Stimulated activated CD4-positive, alpha-beta T cell treated with anti-CD3 and anti-CD28 coated beads, TNF-alpha, amount 100 ng/mL, for 24 hours (primary cell): ENCODE measurements at regions not wholly inside any gene's neighbourhood (a gene's known extent, or its start where the extent isn't known, plus 50 kb on each side); places are given as distances from the start of the nearest gene placed in this dataset.

Source experiments
- DNase-seq, 3 experiments: peaks; one replicate each; pipeline ENCODE4 v3.0.0-alpha.2; 2020; ENCODE audit warnings: low read depth in 3 of 3

GRCh38 chr1:186557147-186557777 is 96.3 kb upstream of the PDC start:
- DNase-seq, result no peak

GRCh38 chr1:186550832-186551231 is 89.9 kb upstream of the PDC start:
- DNase-seq, result no peak

DNA sequence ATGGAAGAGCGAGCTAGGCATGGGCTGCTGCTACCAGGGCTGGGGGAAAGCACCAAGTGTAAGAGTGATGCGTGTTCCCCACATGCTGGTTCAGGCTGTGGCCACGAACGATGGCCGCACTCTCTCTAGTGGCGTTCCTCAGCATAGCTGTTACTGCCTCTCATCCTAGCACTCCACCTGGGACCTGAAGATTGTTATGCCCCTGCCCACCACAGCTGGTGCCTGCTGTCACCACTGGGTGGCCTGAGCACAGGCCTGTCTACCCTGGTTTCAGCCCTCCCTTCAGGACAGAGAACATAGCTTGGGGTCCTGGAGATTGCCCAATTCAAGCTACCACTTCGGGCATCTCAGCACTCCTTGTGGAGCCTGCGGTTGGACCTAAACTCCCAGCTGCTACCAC is 80.1 kb upstream of the PDC start:
- no peak for DNase-seq

- DNase-seq, result no peak
Observed at GRCh38 chr1:186540521-186540920, 79.6 kb upstream of the PDC start.

DNA sequence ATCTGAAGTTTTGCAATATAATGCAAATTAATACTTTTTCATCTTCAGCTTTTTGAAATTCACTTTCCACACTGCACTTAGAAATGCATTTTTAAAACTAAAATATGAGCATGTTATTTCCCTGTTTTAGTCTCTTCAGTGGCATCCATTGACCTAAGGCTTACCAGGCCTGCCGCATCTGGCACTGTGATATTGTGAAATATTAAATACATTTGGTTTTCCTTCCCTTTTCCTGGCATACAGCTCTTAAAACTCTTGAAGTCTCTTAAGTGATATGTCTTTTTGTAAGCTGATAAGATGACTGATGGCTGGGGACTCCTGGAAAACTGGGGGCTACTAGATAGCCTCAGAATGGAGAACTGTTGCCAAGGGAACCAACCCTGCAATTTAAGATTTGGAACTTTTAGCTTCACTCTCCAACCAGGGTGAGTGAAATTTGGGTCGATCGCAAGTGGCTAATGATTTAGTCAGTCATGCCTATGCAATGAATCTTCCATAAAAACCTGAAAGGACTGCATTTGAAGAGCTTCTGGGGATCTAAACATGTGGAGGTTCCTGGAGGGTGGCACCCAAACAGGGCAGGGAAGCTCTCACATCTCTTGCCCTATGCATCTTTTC is 75.5 kb upstream of the PDC start:
- DNase-seq, result no peak

- DNase-seq, result no peak
Observed at GRCh38 chr1:186535388-186536133, 74.6 kb upstream of the PDC start.

DNA sequence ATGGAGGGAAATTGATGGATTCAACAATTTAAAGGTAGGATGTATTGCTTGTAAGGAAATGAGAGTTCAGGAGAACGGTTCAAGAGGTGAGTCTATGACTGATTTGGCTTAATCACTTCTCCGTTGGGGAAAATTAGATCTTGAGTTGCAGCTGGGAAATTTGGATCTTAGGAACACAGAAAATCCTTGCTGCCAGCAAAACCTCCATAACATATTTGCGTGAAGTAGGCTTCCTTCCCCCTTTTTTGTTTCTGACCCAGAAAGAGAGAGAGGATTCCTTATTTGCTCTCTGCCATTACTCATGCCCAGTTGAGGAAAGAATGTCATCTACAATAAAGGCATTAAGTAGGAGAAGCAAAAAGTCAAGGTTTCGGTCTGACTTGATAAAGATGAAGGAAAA is 73.5 kb upstream of the PDC start:
- no peak for DNase-seq

- DNase-seq, result no peak
Observed at GRCh38 chr1:186532466-186532865, 71.6 kb upstream of the PDC start.

DNA sequence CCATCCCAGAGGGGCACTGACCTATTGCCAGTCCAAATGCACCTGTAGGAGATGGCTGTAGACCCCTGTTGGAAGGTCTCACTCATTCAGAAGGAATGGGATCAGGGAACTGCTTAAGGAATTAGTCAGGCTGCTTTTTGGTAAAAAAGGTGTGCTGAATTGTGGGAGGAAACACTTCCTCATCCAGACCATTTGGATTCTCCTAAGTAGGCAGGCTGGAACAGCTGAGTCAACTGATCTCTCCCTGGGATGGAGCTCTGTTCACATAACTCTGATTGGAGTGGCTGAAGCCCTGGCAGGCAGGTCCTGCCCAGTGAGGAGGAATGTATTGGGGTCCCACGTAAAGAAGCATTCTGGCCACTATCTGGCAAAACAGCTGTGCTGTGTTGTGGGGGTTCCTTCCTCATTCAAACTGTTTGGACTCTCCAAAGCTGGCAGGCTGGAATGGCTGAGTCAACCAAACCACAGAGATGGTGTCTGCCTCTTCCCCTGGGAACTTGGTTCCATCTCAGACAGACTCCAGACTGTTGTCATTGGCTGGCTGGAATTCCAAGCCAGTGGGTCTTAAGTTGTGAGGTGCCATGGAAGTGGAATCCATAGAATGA is 70.7 kb upstream of the PDC start:
- DNase-seq, result no peak

GRCh38 chr1:186530109-186530508 is 69.2 kb upstream of the PDC start:
- no peak for DNase-seq

GRCh38 chr1:186519982-186520381 is 59.1 kb upstream of the PDC start:
- DNase-seq, result no peak

DNA sequence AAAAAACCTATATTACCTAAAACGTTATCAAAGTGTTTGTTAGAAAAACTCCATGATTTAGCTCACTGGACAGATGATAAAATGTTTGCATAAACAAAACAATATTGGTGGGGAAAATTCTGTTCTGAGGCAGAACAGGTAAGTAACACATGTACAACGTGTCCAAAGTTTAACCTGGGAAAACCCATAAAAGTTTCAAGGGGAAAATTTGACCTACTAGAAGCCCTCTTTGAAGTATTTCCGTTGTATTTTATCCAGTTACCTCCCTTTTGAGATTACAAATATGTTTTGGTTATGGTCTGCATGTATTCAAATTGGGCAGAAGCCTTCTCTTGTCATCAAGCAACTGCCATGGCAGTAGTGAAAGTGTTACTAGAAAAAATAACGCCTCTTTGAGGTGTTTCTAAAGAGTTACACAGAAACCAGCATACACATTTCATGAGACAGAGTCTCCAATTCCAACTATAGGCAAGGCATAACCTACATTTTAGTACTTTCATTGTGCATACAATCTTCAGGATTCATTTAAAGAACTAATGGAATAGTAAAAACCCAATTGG is 58.0 kb upstream of the PDC start:
- DNase-seq, result no peak

DNA sequence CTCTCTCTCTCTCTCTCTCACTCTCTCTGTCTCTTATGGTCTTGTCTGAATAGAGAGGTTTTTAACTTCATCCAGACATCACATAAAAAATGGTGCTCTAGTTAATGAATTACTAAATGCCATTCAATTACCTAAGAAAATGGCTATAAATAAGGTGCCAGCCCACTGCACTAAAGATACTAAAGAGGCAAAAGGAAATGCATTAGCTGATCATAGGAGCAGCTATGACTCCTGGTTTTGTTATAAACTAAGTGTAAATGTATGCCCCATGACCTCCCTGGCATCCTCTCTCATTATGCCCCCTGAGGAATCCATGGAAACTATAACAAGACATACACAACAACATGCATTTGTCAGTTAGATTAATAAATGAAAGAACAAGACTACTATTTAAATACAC is 57.5 kb upstream of the PDC start:
- DNase-seq, result no peak

DNA sequence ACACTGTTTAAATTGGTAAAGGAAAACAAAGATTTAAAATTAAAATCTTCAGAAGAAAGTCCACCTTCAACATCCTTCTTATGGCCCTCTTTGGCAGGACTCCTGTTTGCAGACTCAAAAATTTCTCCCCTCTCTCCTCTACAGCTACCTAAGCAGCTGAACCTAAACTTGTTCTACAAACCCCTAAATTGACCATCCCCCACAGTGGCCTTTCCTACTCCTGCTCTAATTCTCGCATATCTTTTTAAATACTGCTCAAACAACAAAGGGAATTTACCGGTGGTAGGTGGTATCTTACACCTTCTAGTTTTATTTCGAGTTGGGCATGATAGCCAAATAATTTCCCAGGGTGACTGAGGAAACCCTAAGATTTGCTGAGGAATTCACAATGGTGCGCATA is 53.5 kb upstream of the PDC start:
- no peak for DNase-seq

DNA sequence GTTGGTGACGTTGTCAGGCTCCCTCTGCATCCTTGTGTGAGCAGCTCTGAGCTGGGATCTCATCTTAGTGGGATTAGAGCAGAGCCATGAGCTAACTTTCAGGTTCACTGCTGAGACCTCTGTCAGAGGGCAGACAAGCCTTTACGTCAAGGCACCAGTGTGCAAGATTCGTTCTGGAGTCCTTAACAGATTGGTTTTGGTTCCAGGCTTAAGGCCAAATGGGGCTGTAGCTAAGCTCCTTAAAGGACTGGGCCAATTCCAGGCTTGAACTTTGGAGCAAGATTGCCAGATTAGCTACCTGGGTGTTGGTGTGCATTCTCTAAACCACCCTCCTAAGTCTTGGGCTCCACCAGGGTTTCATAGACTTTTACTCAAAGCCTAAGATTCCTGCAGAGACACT is 52.6 kb upstream of the PDC start:
- DNase-seq, result no peak

DNA sequence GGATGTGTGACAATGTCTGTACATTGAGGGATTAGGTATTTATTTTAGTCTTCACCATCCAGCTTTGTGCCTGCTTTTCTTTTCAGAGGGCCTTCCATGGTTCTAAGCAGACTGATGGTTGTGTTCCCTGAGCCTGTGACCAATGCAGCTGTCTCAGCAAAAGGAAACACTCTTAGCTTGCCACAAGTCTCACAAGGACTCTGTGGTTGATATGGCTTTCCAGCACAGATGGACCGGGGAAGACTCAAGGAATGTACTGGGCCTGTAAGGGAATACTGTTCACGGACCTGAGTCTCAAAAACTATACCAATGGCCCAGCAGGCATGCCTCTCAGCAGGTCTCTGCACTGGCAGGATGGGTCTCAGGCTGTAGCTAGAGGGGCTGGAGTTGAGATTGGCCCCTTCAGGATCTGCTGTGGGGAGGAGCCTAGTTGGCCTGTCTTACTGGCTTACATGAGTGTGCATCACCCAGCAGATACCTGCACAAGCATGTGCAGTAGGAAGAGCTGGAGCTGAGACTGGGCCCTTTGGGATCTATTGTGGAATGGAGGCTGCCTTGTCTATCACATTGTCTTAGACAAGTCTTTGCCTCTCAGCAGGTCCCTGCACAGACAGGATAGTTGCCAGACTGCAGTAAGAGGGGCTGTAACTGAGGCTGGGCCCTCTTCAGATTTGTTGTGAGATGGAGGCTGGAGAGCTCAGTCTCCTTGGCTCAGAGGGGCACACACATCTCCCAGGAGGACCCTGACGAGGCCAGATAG is 52.0 kb upstream of the PDC start:
- no peak for DNase-seq

GRCh38 chr1:186511761-186512637 is 51.1 kb upstream of the PDC start:
- no peak for DNase-seq
